Astrocyte of the spinal cord (primary cell): ENCODE measurements at regions not wholly inside any gene's neighbourhood (a gene's known extent, or its start where the extent isn't known, plus 50 kb on each side); places are given as distances from the start of the nearest gene placed in this dataset.

Experiments used
- DNase-seq: peaks from one replicate; pipeline ENCODE4 v3.0.0; 2011; ENCODE audit warnings: low read depth, low spot score
- H3K4me3 ChIP-seq: 2 replicates; pipeline ENCODE4 v1.5.1; 2011; ENCODE audit warnings: low read depth, mild to moderate bottlenecking, low read length, moderate library complexity
- in situ Hi-C: cut with HindIII; loops from 2 replicates; pipeline ENCODE4 v1.10.0; 2017; ENCODE audit warnings: low sequenced_read_pairs
- TF ChIP-seq, protein P1 (sequence below): IDR thresholded peaks from 2 replicates; pipeline ENCODE4 v1.5.1; 2012; ENCODE audit warnings: low read depth, mild to moderate bottlenecking, low read length, inconsistent platforms

DNA sequence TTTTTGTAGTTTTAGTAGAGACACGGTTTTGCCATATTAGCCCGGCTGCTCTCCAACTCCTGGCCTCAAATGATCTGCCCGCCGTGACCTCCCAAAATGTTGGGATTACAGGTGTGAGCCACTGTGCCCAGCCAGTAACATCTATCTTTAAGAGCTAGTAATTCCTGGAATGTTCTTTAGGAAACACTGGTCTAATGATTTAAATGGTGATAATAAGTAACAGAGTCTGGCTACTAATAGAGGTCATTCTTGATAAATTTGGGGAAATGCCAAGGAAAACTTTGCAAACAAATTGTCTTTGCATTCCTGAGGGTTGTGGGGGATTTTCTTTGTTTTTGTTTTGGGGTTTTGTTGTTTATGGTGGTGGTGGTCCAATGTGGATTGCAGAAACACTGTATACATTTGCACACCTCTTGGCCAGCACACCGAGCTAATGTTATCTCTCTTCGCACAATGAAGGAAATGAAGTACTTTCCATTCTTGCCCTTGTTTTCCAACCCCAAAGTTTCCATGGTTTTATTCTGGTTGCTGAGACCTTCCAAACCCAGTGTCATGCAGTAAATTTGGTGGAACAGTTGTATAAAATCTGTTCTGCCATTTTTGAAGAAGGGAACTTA, 51.3 kb upstream of the WIPF3 start:
- TF ChIP-seq, protein P1, sequence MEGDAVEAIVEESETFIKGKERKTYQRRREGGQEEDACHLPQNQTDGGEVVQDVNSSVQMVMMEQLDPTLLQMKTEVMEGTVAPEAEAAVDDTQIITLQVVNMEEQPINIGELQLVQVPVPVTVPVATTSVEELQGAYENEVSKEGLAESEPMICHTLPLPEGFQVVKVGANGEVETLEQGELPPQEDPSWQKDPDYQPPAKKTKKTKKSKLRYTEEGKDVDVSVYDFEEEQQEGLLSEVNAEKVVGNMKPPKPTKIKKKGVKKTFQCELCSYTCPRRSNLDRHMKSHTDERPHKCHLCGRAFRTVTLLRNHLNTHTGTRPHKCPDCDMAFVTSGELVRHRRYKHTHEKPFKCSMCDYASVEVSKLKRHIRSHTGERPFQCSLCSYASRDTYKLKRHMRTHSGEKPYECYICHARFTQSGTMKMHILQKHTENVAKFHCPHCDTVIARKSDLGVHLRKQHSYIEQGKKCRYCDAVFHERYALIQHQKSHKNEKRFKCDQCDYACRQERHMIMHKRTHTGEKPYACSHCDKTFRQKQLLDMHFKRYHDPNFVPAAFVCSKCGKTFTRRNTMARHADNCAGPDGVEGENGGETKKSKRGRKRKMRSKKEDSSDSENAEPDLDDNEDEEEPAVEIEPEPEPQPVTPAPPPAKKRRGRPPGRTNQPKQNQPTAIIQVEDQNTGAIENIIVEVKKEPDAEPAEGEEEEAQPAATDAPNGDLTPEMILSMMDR: no peak
- in situ Hi-C loops: no loop called here
- H3K4me3 ChIP-seq: no peak overlapping the region
- no peak for DNase-seq
